Hematopoietic multipotent progenitor cell treated with erythropoietin and hydrocortisone succinate and interleukin-3 and kit ligand, for 4 days (in vitro differentiated cells): ENCODE measurements at regions not wholly inside any gene's neighbourhood (a gene's known extent, or its start where the extent isn't known, plus 50 kb on each side); places are given as distances from the start of the nearest gene placed in this dataset.

Source experiments
- DNase-seq: peaks from one replicate; pipeline ENCODE4 v3.0.0-alpha.2; 2015

- DNase-seq: no peak
These were observed 521.5 kb downstream of the PDCD6IP start for GRCh38 chr3:34319881-34320280.

- DNase-seq: no peak
These were observed 525.1 kb downstream of the PDCD6IP start for GRCh38 chr3:34323517-34323916.

GRCh38 chr3:34346656-34347055, 548.2 kb downstream of the PDCD6IP start:
- no peak for DNase-seq

GRCh38 chr3:34351882-34352777, 553.7 kb downstream of the PDCD6IP start:
- DNase-seq: peak; percentile 31

- DNase-seq: no peak
These were observed 554.4 kb downstream of the PDCD6IP start for GRCh38 chr3:34352778-34353331.

GRCh38 chr3:34357461-34357860, 559.0 kb downstream of the PDCD6IP start:
- no peak for DNase-seq

- no peak for DNase-seq
These were observed 560.6 kb downstream of the PDCD6IP start for GRCh38 chr3:34359064-34359463.

GRCh38 chr3:34360713-34361112, 562.3 kb downstream of the PDCD6IP start:
- no peak for DNase-seq

- peak; percentile 53 for DNase-seq
These were observed 563.5 kb downstream of the PDCD6IP start for GRCh38 chr3:34361921-34362320.

GRCh38 chr3:34362910-34363309, 564.5 kb downstream of the PDCD6IP start:
- no peak for DNase-seq

GRCh38 chr3:34363881-34364280, 565.5 kb downstream of the PDCD6IP start:
- DNase-seq: no peak

GRCh38 chr3:34364335-34364734, 565.9 kb downstream of the PDCD6IP start:
- DNase-seq: no peak

- no peak for DNase-seq
These were observed 566.8 kb downstream of the PDCD6IP start for GRCh38 chr3:34365231-34365630.

GRCh38 chr3:34365771-34366170, 567.3 kb downstream of the PDCD6IP start:
- no peak for DNase-seq

- no peak for DNase-seq
These were observed 569.1 kb downstream of the PDCD6IP start for GRCh38 chr3:34367521-34367920.

- no peak for DNase-seq
These were observed 576.1 kb downstream of the PDCD6IP start for GRCh38 chr3:34374521-34374920.

GRCh38 chr3:34376691-34377090, 578.3 kb downstream of the PDCD6IP start:
- no peak for DNase-seq

GRCh38 chr3:34377961-34378360, 579.5 kb downstream of the PDCD6IP start:
- DNase-seq: no peak

GRCh38 chr3:34381243-34381642, 582.8 kb downstream of the PDCD6IP start:
- DNase-seq: no peak

GRCh38 chr3:34382859-34383258, 584.4 kb downstream of the PDCD6IP start:
- no peak for DNase-seq

GRCh38 chr3:34386309-34386708, 587.9 kb downstream of the PDCD6IP start:
- no peak for DNase-seq

- no peak for DNase-seq
These were observed 589.6 kb downstream of the PDCD6IP start for GRCh38 chr3:34387826-34388564.

GRCh38 chr3:34388830-34389229, 590.4 kb downstream of the PDCD6IP start:
- no peak for DNase-seq
